ENCODE measurements at regions not wholly inside any gene's neighbourhood (a gene's known extent, or its start where the extent isn't known, plus 50 kb on each side); places are given as distances from the start of the nearest gene placed in this dataset.

GRCh38 chr17:70420861-70421445 is 251.6 kb downstream of the KCNJ2 start (continued):
- no peak for TF ChIP-seq CHD1 (IDR thresholded peaks at IDR 0.05; ENCODE audit: low read depth, low read length)
- no peak for TF ChIP-seq SP4 (IDR thresholded peaks at IDR 0.05; ENCODE audit: low read length)
- no peak for TF ChIP-seq TAF7 (optimal IDR thresholded peaks at IDR 0.05; ENCODE audit: borderline replicate concordance, low read depth, low read length)
- TF ChIP-seq POLR2A (IDR thresholded peaks at IDR 0.05; ENCODE audit: control extremely low read depth in 1 of 2, low read depth in 2 of 2, low read length in 2 of 2), result no peak
